Smooth muscle cell (in vitro differentiated cells): ENCODE measurements at regions not wholly inside any gene's neighbourhood (a gene's known extent, or its start where the extent isn't known, plus 50 kb on each side); places are given as distances from the start of the nearest gene placed in this dataset.

Experiments used
- DNase-seq: peaks from one replicate; lab custom pipeline; 2025; ENCODE audit not compliant: unreplicated experiment; lab: John Stamatoyannopoulos, UW
- H2AFZ ChIP-seq: fragments of 200-600 bp; sonication (generic); 2 replicates; pipeline ENCODE4 v1.6.0; 2016; ENCODE audit warnings: antibody characterized with exemption, low read depth, mild to moderate bottlenecking
- H3F3A ChIP-seq: fragments of 200-600 bp; sonication (generic); 2 replicates; pipeline ENCODE4 v1.6.0; 2017; ENCODE audit warnings: antibody characterized with exemption, low read depth
- H3K27ac ChIP-seq: fragments of 200-600 bp; sonication (generic); 2 replicates; pipeline ENCODE4 v1.5.1; 2016; ENCODE audit warnings: low read depth, mild to moderate bottlenecking
- H3K27me3 ChIP-seq: fragments of 200-600 bp; sonication (generic); 2 replicates; pipeline ENCODE4 v1.6.1; 2016; ENCODE audit warnings: low read depth, mild to moderate bottlenecking
- H3K36me3 ChIP-seq: fragments of 200-600 bp; sonication (generic); 2 replicates; pipeline ENCODE4 v1.5.1; 2016; ENCODE audit warnings: low read depth
- H3K4me1 ChIP-seq: fragments of 200-600 bp; sonication (generic); 2 replicates; pipeline ENCODE4 v1.5.1; 2016; ENCODE audit warnings: low read depth
- H3K4me2 ChIP-seq: fragments of 200-600 bp; sonication (generic); 2 replicates; pipeline ENCODE4 v1.6.0; 2016; ENCODE audit warnings: mild to moderate bottlenecking
- H3K4me3 ChIP-seq: fragments of 200-600 bp; sonication (generic); 2 replicates; pipeline ENCODE4 v1.5.1; 2016; ENCODE audit warnings: mild to moderate bottlenecking
- H3K79me2 ChIP-seq: fragments of 200-600 bp; sonication (generic); 2 replicates; pipeline ENCODE4 v1.6.0; 2016; ENCODE audit warnings: low read depth, mild to moderate bottlenecking
- H3K9ac ChIP-seq: fragments of 200-600 bp; sonication (generic); 2 replicates; pipeline ENCODE4 v1.6.0; 2016; ENCODE audit warnings: low read depth
- H3K9me3 ChIP-seq: fragments of 200-600 bp; sonication (generic); replicated peaks from 2 replicates; pipeline ENCODE4 v1.5.1; 2016; ENCODE audit warnings: low read depth
- H4K20me1 ChIP-seq: fragments of 200-600 bp; sonication (generic); 2 replicates; pipeline ENCODE4 v1.6.0; 2016; ENCODE audit warnings: low read depth
- CTCF ChIP-seq: fragments of 200-600 bp; sonication (generic); IDR thresholded peaks from 2 replicates; pipeline ENCODE4 v1.5.1; 2017; ENCODE audit warnings: borderline replicate concordance, mild to moderate bottlenecking, antibody characterized with exemption; ENCODE audit not compliant: insufficient read depth, poor library complexity, severe bottlenecking
- WGBS: methylation state at CpG from one replicate; pipeline ENCODE4 v1.1.7; 2016; ENCODE audit warnings: low lambda C conversion rate; 5-methylcytosine and 5-hydroxymethylcytosine counted together

GRCh38 chr2:191554240-191554639 is 123.7 kb upstream of the NABP1 start:
- no peak for TF ChIP-seq CTCF
- H3K4me2 ChIP-seq = no peak overlapping the region
- H4K20me1 ChIP-seq = no peaks in the 10 kb centered on the region
- WGBS = 87% methylated on average over 3 of the region's 3 CpGs
- no peak overlapping the region for H2AFZ ChIP-seq
- no peaks in the 10 kb centered on the region for H3K36me3 ChIP-seq
- H3K79me2 ChIP-seq = no peaks in the 10 kb centered on the region
- no peak for DNase-seq
- no peaks in the 10 kb centered on the region for H3K4me1 ChIP-seq
- H3F3A ChIP-seq = peaks cover 5% of the 10 kb centered on the region
- H3K27ac ChIP-seq = no peak overlapping the region
- no peak overlapping the region for H3K9ac ChIP-seq
- no peaks in the 10 kb centered on the region for H3K9me3 ChIP-seq
- no peak overlapping the region for H3K4me3 ChIP-seq
- H3K27me3 ChIP-seq = no peaks in the 10 kb centered on the region

GRCh38 chr2:191555092-191555742 is 122.7 kb upstream of the NABP1 start:
- Histone ChIP-seq H3K4me1 (no peaks in the 10 kb centered on the region), H3K27me3 (no peaks in the 10 kb centered on the region), H3K27ac (no peak overlapping the region), H3F3A (peaks cover 5% of the 10 kb centered on the region), H3K4me2 (peak overlapping the region; percentile 75), H3K9ac (no peak overlapping the region), H3K79me2 (no peaks in the 10 kb centered on the region), H4K20me1 (no peaks in the 10 kb centered on the region), H3K36me3 (no peaks in the 10 kb centered on the region), H2AFZ (peak overlapping the region; percentile 71), H3K9me3 (no peaks in the 10 kb centered on the region), H3K4me3 (peak overlapping the region; percentile 20)
- TF ChIP-seq CTCF = peak; percentile 86
- WGBS = 7% methylated on average over 10 of the region's 10 CpGs
- peak; percentile 19 for DNase-seq

- TF ChIP-seq CTCF = no peak
- peaks cover 5% of the 10 kb centered on the region for H3F3A ChIP-seq
- H4K20me1 ChIP-seq = no peaks in the 10 kb centered on the region
- no peaks in the 10 kb centered on the region for H3K27me3 ChIP-seq
- no peak overlapping the region for H3K27ac ChIP-seq
- H3K9ac ChIP-seq = no peak overlapping the region
- no peaks in the 10 kb centered on the region for H3K9me3 ChIP-seq
- no peak for DNase-seq
- H3K4me1 ChIP-seq = no peaks in the 10 kb centered on the region
- H3K36me3 ChIP-seq = no peaks in the 10 kb centered on the region
- WGBS = 83% methylated on average over 2 of the region's 2 CpGs
- H3K4me3 ChIP-seq = no peak overlapping the region
- H3K4me2 ChIP-seq = no peak overlapping the region
- H2AFZ ChIP-seq = no peak overlapping the region
- no peaks in the 10 kb centered on the region for H3K79me2 ChIP-seq
These were observed 121.5 kb upstream of the NABP1 start for GRCh38 chr2:191556463-191556862.

- 90% methylated on average over 5 of the region's 5 CpGs for whole genome bisulfite sequencing
- H3K79me2 ChIP-seq = no peaks in the 10 kb centered on the region
- peaks cover 5% of the 10 kb centered on the region for H3F3A ChIP-seq
- no peaks in the 10 kb centered on the region for H3K9me3 ChIP-seq
- no peaks in the 10 kb centered on the region for H3K27me3 ChIP-seq
- H3K27ac ChIP-seq = no peak overlapping the region
- TF ChIP-seq CTCF = no peak
- H3K4me2 ChIP-seq = no peak overlapping the region
- no peak overlapping the region for H3K4me3 ChIP-seq
- H2AFZ ChIP-seq = peak overlapping the region; percentile 33
- DNase-seq = no peak
- H4K20me1 ChIP-seq = no peaks in the 10 kb centered on the region
- no peaks in the 10 kb centered on the region for H3K4me1 ChIP-seq
- no peaks in the 10 kb centered on the region for H3K36me3 ChIP-seq
- no peak overlapping the region for H3K9ac ChIP-seq
These were observed 120.1 kb upstream of the NABP1 start for GRCh38 chr2:191557841-191558240.
